Neural progenitor cell (in vitro differentiated cells): ENCODE measurements at regions not wholly inside any gene's neighbourhood (a gene's known extent, or its start where the extent isn't known, plus 50 kb on each side); places are given as distances from the start of the nearest gene placed in this dataset.

ENCODE experiments used
- EZH2 ChIP-seq: fragments of 200-600 bp; sonication (generic); IDR thresholded peaks from 2 replicates; pipeline ENCODE4 v1.6.1; 2017; ENCODE audit warnings: antibody characterized with exemption, mild to moderate bottlenecking, moderate library complexity
- TF ChIP-seq, protein P1 (sequence below): fragments of 200-600 bp; sonication (generic); IDR thresholded peaks from 2 replicates; pipeline ENCODE4 v1.5.1; 2017; ENCODE audit warnings: antibody characterized with exemption, mild to moderate bottlenecking

- TF ChIP-seq, protein P1, sequence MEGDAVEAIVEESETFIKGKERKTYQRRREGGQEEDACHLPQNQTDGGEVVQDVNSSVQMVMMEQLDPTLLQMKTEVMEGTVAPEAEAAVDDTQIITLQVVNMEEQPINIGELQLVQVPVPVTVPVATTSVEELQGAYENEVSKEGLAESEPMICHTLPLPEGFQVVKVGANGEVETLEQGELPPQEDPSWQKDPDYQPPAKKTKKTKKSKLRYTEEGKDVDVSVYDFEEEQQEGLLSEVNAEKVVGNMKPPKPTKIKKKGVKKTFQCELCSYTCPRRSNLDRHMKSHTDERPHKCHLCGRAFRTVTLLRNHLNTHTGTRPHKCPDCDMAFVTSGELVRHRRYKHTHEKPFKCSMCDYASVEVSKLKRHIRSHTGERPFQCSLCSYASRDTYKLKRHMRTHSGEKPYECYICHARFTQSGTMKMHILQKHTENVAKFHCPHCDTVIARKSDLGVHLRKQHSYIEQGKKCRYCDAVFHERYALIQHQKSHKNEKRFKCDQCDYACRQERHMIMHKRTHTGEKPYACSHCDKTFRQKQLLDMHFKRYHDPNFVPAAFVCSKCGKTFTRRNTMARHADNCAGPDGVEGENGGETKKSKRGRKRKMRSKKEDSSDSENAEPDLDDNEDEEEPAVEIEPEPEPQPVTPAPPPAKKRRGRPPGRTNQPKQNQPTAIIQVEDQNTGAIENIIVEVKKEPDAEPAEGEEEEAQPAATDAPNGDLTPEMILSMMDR: no peak
- TF ChIP-seq EZH2: no peak
These were observed 521.9 kb downstream of the TBC1D22A start for GRCh38 chr22:47284360-47284759.
